A549 (cell line): ENCODE measurements at regions not wholly inside any gene's neighbourhood (a gene's known extent, or its start where the extent isn't known, plus 50 kb on each side); places are given as distances from the start of the nearest gene placed in this dataset.

ENCODE experiments used
- ATAC-seq, 2 experiments: fragments of 200-7000 bp in 1 of 2; fragments of >200 bp in 1 of 2; cut with Nextera tagmentation in 1 of 2; cut with Tn5 transposase in 1 of 2; 3 replicates each; pipeline versions ENCODE4 v1.8.0 to v1.9.1; 2018 to 2020; ENCODE audit warnings: mild to moderate bottlenecking in 1 of 2, moderate library complexity in 1 of 2
- CTCF ChIA-PET: fragments of 300-600 bp; sonication (Branson Sonifier 250); formaldehyde crosslinking; extraction: SDS; loops from one replicate; lab custom pipeline; 2021; ENCODE audit warnings: antibody characterized with exemption, inconsistent platforms; lab: Yijun Ruan, JAX
- POLR2A ChIA-PET: fragments of 350-600 bp; formaldehyde crosslinking; extraction: SDS; loops from one replicate; lab custom pipeline; 2021; ENCODE audit warnings: antibody characterized with exemption, inconsistent platforms; lab: Yijun Ruan, JAX
- DNase-seq, 2 experiments: peaks; one replicate each; pipeline versions ENCODE4 v3.0.0 to v3.0.0-alpha.2; 2011 to 2016; ENCODE audit warnings: low read depth in 1 of 2, low spot score in 1 of 2
- FAIRE-seq: peaks from 2 replicates; lab custom pipeline; 2011; peaks lifted over from hg19 to GRCh38; lab: Jason Lieb, UNC
- H3K27ac ChIP-seq, 2 experiments: fragments of >200 bp; sonication (Bioruptor Twin); formaldehyde crosslinking; 3 replicates each; pipeline ENCODE4 v1.5.1; 2016 to 2017
- H3K4me1 ChIP-seq: fragments of >200 bp; sonication (Bioruptor Twin); formaldehyde crosslinking; 3 replicates; pipeline ENCODE4 v1.6.1; 2016
- H3K4me2 ChIP-seq: fragments of >200 bp; sonication (Bioruptor Twin); formaldehyde crosslinking; 3 replicates; pipeline ENCODE4 v1.6.1; 2016
- H3K4me3 ChIP-seq: fragments of >200 bp; sonication (Bioruptor Twin); formaldehyde crosslinking; 3 replicates; pipeline ENCODE4 v1.5.1; 2016
- H3K9me3 ChIP-seq: fragments of >200 bp; sonication (Bioruptor Twin); formaldehyde crosslinking; 3 replicates; pipeline ENCODE4 v1.6.1; 2016
- BHLHE40 ChIP-seq: IDR thresholded peaks from 2 replicates; pipeline ENCODE4 v1.6.1; 2012; ENCODE audit warnings: low read depth, low read length, inconsistent platforms
- CBX8 ChIP-seq: fragments of 200-600 bp; sonication (generic); IDR thresholded peaks from 2 replicates; pipeline ENCODE4 v1.6.1; 2016
- CTCF ChIP-seq: fragments of >200 bp; sonication (Bioruptor Twin); formaldehyde crosslinking; IDR thresholded peaks from 3 replicates; pipeline ENCODE4 v1.5.1; 2016
- EHF ChIP-seq: fragments of 250-450 bp; sonication (Bioruptor Pico); IDR thresholded peaks from 2 replicates; pipeline ENCODE4 v1.5.0; 2020; ENCODE audit warnings: mild to moderate bottlenecking
- ESRRA ChIP-seq: fragments of 150-350 bp; IDR thresholded peaks from 2 replicates; pipeline ENCODE4 v1.6.1; 2014; ENCODE audit warnings: mild to moderate bottlenecking, low read length, borderline replicate concordance
- FOSB ChIP-seq: fragments of 250-450 bp; sonication (Bioruptor Pico); IDR thresholded peaks from 2 replicates; pipeline ENCODE4 v1.5.0; 2020; ENCODE audit warnings: mild to moderate bottlenecking, moderate library complexity
- HES2 ChIP-seq: fragments of >200 bp; sonication (Bioruptor Twin); formaldehyde crosslinking; IDR thresholded peaks from 2 replicates; pipeline ENCODE4 v1.6.1; 2016
- HMGXB4 ChIP-seq: fragments of 250-450 bp; sonication (Bioruptor Pico); IDR thresholded peaks from 2 replicates; pipeline ENCODE4 v1.5.0; 2021; ENCODE audit warnings: mild to moderate bottlenecking, moderate library complexity, borderline replicate concordance
- HOXB5 ChIP-seq: fragments of 250-450 bp; sonication (Bioruptor Pico); IDR thresholded peaks from 2 replicates; pipeline ENCODE4 v1.5.0; 2020; ENCODE audit warnings: mild to moderate bottlenecking, moderate library complexity
- KDM5A ChIP-seq: fragments of 200-600 bp; sonication (generic); IDR thresholded peaks from 2 replicates; pipeline ENCODE4 v1.6.1; 2016; ENCODE audit warnings: antibody characterized with exemption, mild to moderate bottlenecking
- MAFK ChIP-seq: fragments of 450-650 bp; IDR thresholded peaks from 2 replicates; pipeline ENCODE4 v1.6.1; 2014; ENCODE audit not compliant: partially characterized antibody
- MYC ChIP-seq: IDR thresholded peaks from 2 replicates; pipeline ENCODE4 v1.6.1; 2012; ENCODE audit warnings: mild to moderate bottlenecking, inconsistent platforms, low read length, improper control_type of control experiment, borderline replicate concordance
- PHF8 ChIP-seq: fragments of 200-600 bp; sonication (generic); IDR thresholded peaks from 2 replicates; pipeline ENCODE4 v1.6.1; 2016; ENCODE audit warnings: low read depth, mild to moderate bottlenecking, antibody characterized with exemption, moderate library complexity, borderline replicate concordance
- REST ChIP-seq: fragments of 200-600 bp; sonication (generic); IDR thresholded peaks from 2 replicates; pipeline ENCODE4 v1.6.1; 2016; ENCODE audit warnings: antibody characterized with exemption, mild to moderate bottlenecking, moderate library complexity
- RNF2 ChIP-seq: fragments of 200-600 bp; sonication (generic); IDR thresholded peaks from 2 replicates; pipeline ENCODE4 v1.6.1; 2016; ENCODE audit warnings: low read depth, mild to moderate bottlenecking, antibody characterized with exemption, moderate library complexity, borderline replicate concordance
- SMC3 ChIP-seq: fragments of >200 bp; sonication (Bioruptor Twin); formaldehyde crosslinking; IDR thresholded peaks from 3 replicates; pipeline ENCODE4 v1.6.1; 2018; ENCODE audit warnings: inconsistent platforms
- USF2 ChIP-seq: fragments of 450-650 bp; IDR thresholded peaks from 2 replicates; pipeline ENCODE4 v1.6.1; 2014; ENCODE audit warnings: antibody characterized with exemption
- ZFP36 ChIP-seq: fragments of 450-650 bp; IDR thresholded peaks from 2 replicates; pipeline ENCODE4 v1.6.1; 2014; ENCODE audit warnings: borderline replicate concordance; ENCODE audit not compliant: partially characterized antibody
- WGBS: methylation state at CpG from one replicate; pipeline ENCODE4 v1.1.6; 2017; ENCODE audit errors: missing lambda C conversion rate; 5-methylcytosine and 5-hydroxymethylcytosine counted together

GRCh38 chr3:111331912-111332311, 210.1 kb upstream of the CD96 start (continued):
- TF ChIP-seq REST (no peak), CTCF (no peak), EHF (CRISPR knock-in tag) (no peak), HOXB5 (CRISPR knock-in tag) (no peak), MYC (no peak)

- no peak overlapping the region for H3K4me2 ChIP-seq
- H3K27ac ChIP-seq = no peak overlapping the region
- ChIA-PET CTCF (interaction anchor here (0.6 kb wide), 1 partner anchor 128 kb away, joined by 3 read pairs; no protein-coding TSS in a partner anchor), POLR2A (no interaction called here)
- H3K4me1 ChIP-seq = no peaks in the 10 kb centered on the region
- ATAC-seq = no peak
- no peaks in the 10 kb centered on the region for H3K9me3 ChIP-seq
- DNase-seq = no peak
- no peak for FAIRE-seq
- no peak overlapping the region for H3K4me3 ChIP-seq
- 74% methylated on average over 3 of the region's 3 CpGs for WGBS
- TF ChIP-seq HES2 (no peak), CBX8 (no peak), SMC3 (no peak), RNF2 (no peak), PHF8 (no peak), BHLHE40 (no peak), USF2 (no peak), FOSB (CRISPR knock-in tag) (no peak), MAFK (no peak), ESRRA (no peak), KDM5A (no peak), ZFP36 (no peak), MYC (no peak), HMGXB4 (CRISPR knock-in tag) (no peak)
These were observed 209.4 kb upstream of the CD96 start for GRCh38 chr3:111332488-111333080.
